HPDE6-E6E7 (cell line): ENCODE measurements at regions not wholly inside any gene's neighbourhood (a gene's known extent, or its start where the extent isn't known, plus 50 kb on each side); places are given as distances from the start of the nearest gene placed in this dataset.

ENCODE experiments used
- DNase-seq: peaks from one replicate; pipeline ENCODE4 v3.0.0; 2011; ENCODE audit warnings: missing footprints; ENCODE audit errors: extremely low spot score

- no peak for DNase-seq
These were observed 290.3 kb downstream of the NSG2 start for GRCh38 chr5:174335682-174336364.

- no peak for DNase-seq
These were observed 291.0 kb downstream of the NSG2 start for GRCh38 chr5:174336479-174336878.

GRCh38 chr5:174337276-174338184, 292.0 kb downstream of the NSG2 start:
- DNase-seq = no peak

GRCh38 chr5:174338185-174339010, 292.9 kb downstream of the NSG2 start:
- DNase-seq = no peak

GRCh38 chr5:174339130-174339529, 293.6 kb downstream of the NSG2 start:
- DNase-seq = no peak

GRCh38 chr5:174340226-174340625, 294.7 kb downstream of the NSG2 start:
- DNase-seq = no peak

GRCh38 chr5:174342696-174343095, 297.2 kb downstream of the NSG2 start:
- no peak for DNase-seq

- DNase-seq = no peak
These were observed 298.3 kb downstream of the NSG2 start for GRCh38 chr5:174343826-174344225.

- no peak for DNase-seq
These were observed 298.8 kb downstream of the NSG2 start for GRCh38 chr5:174344335-174344734.

- DNase-seq = no peak
These were observed 301.7 kb downstream of the NSG2 start for GRCh38 chr5:174347183-174347582.

- no peak for DNase-seq
These were observed 302.9 kb downstream of the NSG2 start for GRCh38 chr5:174348311-174348981.

- DNase-seq = no peak
These were observed 307.2 kb downstream of the NSG2 start for GRCh38 chr5:174352681-174353080.

- DNase-seq = no peak
These were observed 309.1 kb downstream of the NSG2 start for GRCh38 chr5:174354571-174354970.

GRCh38 chr5:174355208-174355612, 309.7 kb downstream of the NSG2 start:
- no peak for DNase-seq

- no peak for DNase-seq
These were observed 310.5 kb downstream of the NSG2 start for GRCh38 chr5:174355995-174356394.

- no peak for DNase-seq
These were observed 311.0 kb downstream of the NSG2 start for GRCh38 chr5:174356536-174356935.

GRCh38 chr5:174358276-174358675, 312.8 kb downstream of the NSG2 start:
- no peak for DNase-seq

GRCh38 chr5:174359071-174359470, 313.6 kb downstream of the NSG2 start:
- DNase-seq = no peak

GRCh38 chr5:174362514-174362913, 317.0 kb downstream of the NSG2 start:
- DNase-seq = no peak

GRCh38 chr5:174363934-174364333, 318.4 kb downstream of the NSG2 start:
- DNase-seq = no peak

GRCh38 chr5:174364676-174365075, 319.2 kb downstream of the NSG2 start:
- DNase-seq = no peak
